ENCODE measurements at regions not wholly inside any gene's neighbourhood (a gene's known extent, or its start where the extent isn't known, plus 50 kb on each side); places are given as distances from the start of the nearest gene placed in this dataset.

GRCh38 chr18:60130284-60130683 lies 230.5 kb downstream of the PMAIP1 start:
- no peak overlapping the region for H3K4me3 ChIP-seq (ENCODE audit: low read depth, low read length)
- H3K36me3 ChIP-seq (ENCODE audit: control insufficient read depth, insufficient read depth, low read length): no peaks in the 10 kb centered on the region
- no peak for FAIRE-seq
- H3K27me3 ChIP-seq (ENCODE audit: control insufficient read depth, insufficient read depth, low read length): no peaks in the 10 kb centered on the region
- TF ChIP-seq CTCF (IDR thresholded peaks at IDR 0.05; ENCODE audit: insufficient read depth, low read length, severe bottlenecking): no peak
- no peak for DNase-seq (ENCODE audit: low read depth)

- no peak for FAIRE-seq
- TF ChIP-seq CTCF (IDR thresholded peaks at IDR 0.05; ENCODE audit: insufficient read depth, low read length, severe bottlenecking): no peak
- Histone ChIP-seq H3K27me3 (ENCODE audit: control insufficient read depth, insufficient read depth, low read length) (no peaks in the 10 kb centered on the region), H3K4me3 (ENCODE audit: low read depth, low read length) (no peak overlapping the region), H3K36me3 (ENCODE audit: control insufficient read depth, insufficient read depth, low read length) (no peaks in the 10 kb centered on the region)
- no peak for DNase-seq (ENCODE audit: low read depth)
Measured at GRCh38 chr18:60123031-60123430, 223.2 kb downstream of the PMAIP1 start.

GRCh38 chr18:60122339-60122738 lies 222.5 kb downstream of the PMAIP1 start:
- no peak for DNase-seq (ENCODE audit: low read depth)
- H3K36me3 ChIP-seq (ENCODE audit: control insufficient read depth, insufficient read depth, low read length): no peaks in the 10 kb centered on the region
- FAIRE-seq: no peak
- TF ChIP-seq CTCF (IDR thresholded peaks at IDR 0.05; ENCODE audit: insufficient read depth, low read length, severe bottlenecking): no peak
- no peaks in the 10 kb centered on the region for H3K27me3 ChIP-seq (ENCODE audit: control insufficient read depth, insufficient read depth, low read length)
- no peak overlapping the region for H3K4me3 ChIP-seq (ENCODE audit: low read depth, low read length)

- no peak for TF ChIP-seq CTCF (IDR thresholded peaks at IDR 0.05; ENCODE audit: insufficient read depth, low read length, severe bottlenecking)
- Histone ChIP-seq H3K36me3 (ENCODE audit: control insufficient read depth, insufficient read depth, low read length) (no peaks in the 10 kb centered on the region), H3K27me3 (ENCODE audit: control insufficient read depth, insufficient read depth, low read length) (no peaks in the 10 kb centered on the region), H3K4me3 (ENCODE audit: low read depth, low read length) (no peak overlapping the region)
- DNase-seq (ENCODE audit: low read depth) (no peak), FAIRE-seq (no peak)
Measured at GRCh38 chr18:60120231-60120750, 220.5 kb downstream of the PMAIP1 start.

GRCh38 chr18:60117321-60117720 lies 217.5 kb downstream of the PMAIP1 start:
- Histone ChIP-seq H3K4me3 (ENCODE audit: low read depth, low read length) (no peak overlapping the region), H3K27me3 (ENCODE audit: control insufficient read depth, insufficient read depth, low read length) (no peaks in the 10 kb centered on the region), H3K36me3 (ENCODE audit: control insufficient read depth, insufficient read depth, low read length) (no peaks in the 10 kb centered on the region)
- FAIRE-seq: no peak
- no peak for DNase-seq (ENCODE audit: low read depth)
- TF ChIP-seq CTCF (IDR thresholded peaks at IDR 0.05; ENCODE audit: insufficient read depth, low read length, severe bottlenecking): no peak

GRCh38 chr18:60113396-60113795 lies 213.6 kb downstream of the PMAIP1 start:
- DNase-seq (ENCODE audit: low read depth) (no peak), FAIRE-seq (no peak)
- Histone ChIP-seq H3K27me3 (ENCODE audit: control insufficient read depth, insufficient read depth, low read length) (no peaks in the 10 kb centered on the region), H3K4me3 (ENCODE audit: low read depth, low read length) (no peak overlapping the region), H3K36me3 (ENCODE audit: control insufficient read depth, insufficient read depth, low read length) (no peaks in the 10 kb centered on the region)
- TF ChIP-seq CTCF (IDR thresholded peaks at IDR 0.05; ENCODE audit: insufficient read depth, low read length, severe bottlenecking): no peak

Data from bronchial epithelial cell (primary cell).